ENCODE measurements at regions not wholly inside any gene's neighbourhood (a gene's known extent, or its start where the extent isn't known, plus 50 kb on each side); places are given as distances from the start of the nearest gene placed in this dataset.

- no TSS peak for BruUV-seq (replicated peaks)
- H3K36me3 ChIP-seq (ENCODE audit: control insufficient read depth in 2 of 2, extremely low read depth in 1 of 2, insufficient read depth in 2 of 2, low read length in 2 of 2), result no peaks in the 10 kb centered on the region
- intact Hi-C loops (cut with micrococcal nuclease), result no loop called here
- H3K9me3 ChIP-seq (replicated peaks; ENCODE audit: control insufficient read depth, insufficient read depth, low read length), result no peaks in the 10 kb centered on the region
- no peak for DNase-seq (ENCODE audit: low read depth, low spot score)
- no peak overlapping the region for H3K4me2 ChIP-seq (ENCODE audit: insufficient read depth, low read length)
- no peak overlapping the region for H3K9ac ChIP-seq (replicated peaks; ENCODE audit: extremely low read depth, insufficient read depth, low read length)
- no peaks in the 10 kb centered on the region for H3K79me2 ChIP-seq (ENCODE audit: control insufficient read depth, insufficient read depth, low read length)
- dilution Hi-C loops (cut with MboI; ENCODE audit: extremely low pct_ligation_motif_present, low sequenced_read_pairs), result no loop called here
- peaks cover 2% of the 10 kb centered on the region in 2 experiments for H3K27me3 ChIP-seq (ENCODE audit: control insufficient read depth in 2 of 2, insufficient read depth in 2 of 2, low read length in 2 of 2)
- no peak overlapping the region for H3K27ac ChIP-seq (ENCODE audit: insufficient read depth, low read depth, low read length)
- no peaks in the 10 kb centered on the region for H3K9me1 ChIP-seq (replicated peaks; ENCODE audit: control insufficient read depth, extremely low read depth, insufficient read depth, low read length)
- no peaks in the 10 kb centered on the region for H3K4me1 ChIP-seq (ENCODE audit: control insufficient read depth, extremely low read depth, insufficient read depth, low read length)
- H2AFZ ChIP-seq (ENCODE audit: low read depth, low read length), result no peak overlapping the region
- no peaks in the 10 kb centered on the region for H4K20me1 ChIP-seq (replicated peaks; ENCODE audit: control insufficient read depth, extremely low read depth, insufficient read depth, low read length)
- ChIA-PET POLR2A (no interaction called here), CTCF (no interaction called here)
- no peak overlapping the region for H3K4me3 ChIP-seq (replicated peaks in 1 of 3; ENCODE audit: insufficient read depth in 1 of 3, low read depth in 1 of 3, low read length in 3 of 3)
- FAIRE-seq, result no peak
- TF ChIP-seq POLR2AphosphoS5 (IDR thresholded peaks at IDR 0.05; ENCODE audit: insufficient read depth, low read depth, low read length), result no peak
Measured at GRCh38 chr2:191740759-191741158, 62.8 kb downstream of the NABP1 start.

GRCh38 chr2:191746346-191747169 lies 68.6 kb downstream of the NABP1 start:
- Histone ChIP-seq H3K9me3 (replicated peaks; ENCODE audit: control insufficient read depth, insufficient read depth, low read length) (no peaks in the 10 kb centered on the region), H2AFZ (ENCODE audit: low read depth, low read length) (no peak overlapping the region), H3K4me3 (replicated peaks in 1 of 3; ENCODE audit: insufficient read depth in 1 of 3, low read depth in 1 of 3, low read length in 3 of 3) (no peak overlapping the region), H3K27ac (ENCODE audit: insufficient read depth, low read depth, low read length) (no peak overlapping the region), H3K79me2 (ENCODE audit: control insufficient read depth, insufficient read depth, low read length) (no peaks in the 10 kb centered on the region), H3K9me1 (replicated peaks; ENCODE audit: control insufficient read depth, extremely low read depth, insufficient read depth, low read length) (no peaks in the 10 kb centered on the region), H3K36me3 (ENCODE audit: control insufficient read depth in 2 of 2, extremely low read depth in 1 of 2, insufficient read depth in 2 of 2, low read length in 2 of 2) (no peaks in the 10 kb centered on the region), H3K27me3 (ENCODE audit: control insufficient read depth in 2 of 2, insufficient read depth in 2 of 2, low read length in 2 of 2) (peaks cover 0 to 2% of the 10 kb centered on the region in 2 experiments), H4K20me1 (replicated peaks; ENCODE audit: control insufficient read depth, extremely low read depth, insufficient read depth, low read length) (no peaks in the 10 kb centered on the region), H3K4me1 (ENCODE audit: control insufficient read depth, extremely low read depth, insufficient read depth, low read length) (no peaks in the 10 kb centered on the region), H3K9ac (replicated peaks; ENCODE audit: extremely low read depth, insufficient read depth, low read length) (no peak overlapping the region), H3K4me2 (ENCODE audit: insufficient read depth, low read length) (no peak overlapping the region)
- POLR2A ChIA-PET, result no interaction called here
- DNase-seq (ENCODE audit: low read depth, low spot score) (peak; percentile 7), FAIRE-seq (no peak)
- dilution Hi-C loops (cut with MboI; ENCODE audit: extremely low pct_ligation_motif_present, low sequenced_read_pairs) (no loop called here), intact Hi-C loops (cut with micrococcal nuclease) (no loop called here)
- TF ChIP-seq GATA2 (IDR thresholded peaks at IDR 0.05; ENCODE audit: insufficient read depth, insufficient read length, low read depth, low read length) (no peak), EZH2 (IDR thresholded peaks at IDR 0.05; ENCODE audit: borderline replicate concordance, low read depth, low read length, severe bottlenecking) (no peak), POLR2AphosphoS5 (IDR thresholded peaks at IDR 0.05; ENCODE audit: insufficient read depth, low read depth, low read length) (no peak), POLR2A (IDR thresholded peaks at IDR 0.05; ENCODE audit: low read depth, low read length) (no peak), JUN (IDR thresholded peaks at IDR 0.05; ENCODE audit: borderline replicate concordance, insufficient read depth, insufficient read length, low read depth) (no peak), MYC (IDR thresholded peaks at IDR 0.05; ENCODE audit: low read depth, low read length) (no peak), MAX (IDR thresholded peaks at IDR 0.05; ENCODE audit: insufficient read depth, insufficient read length) (no peak), FOS (IDR thresholded peaks at IDR 0.05; ENCODE audit: borderline replicate concordance, insufficient read depth, low read length) (no peak), CTCF (IDR thresholded peaks at IDR 0.05; ENCODE audit: extremely low read depth in 1 of 2, insufficient read depth in 1 of 2, low read depth in 1 of 2, low read length in 2 of 2) (no peak)
- no TSS peak for BruUV-seq (replicated peaks)
- CTCF ChIA-PET, result interaction anchor here (0.6 to 1.7 kb wide), 5 partner anchors 9 to 31 kb away, joined by 3 to 6 read pairs (median 3); no protein-coding TSS in a partner anchor
